ENCODE measurements at regions not wholly inside any gene's neighbourhood (a gene's known extent, or its start where the extent isn't known, plus 50 kb on each side); places are given as distances from the start of the nearest gene placed in this dataset.

DNA sequence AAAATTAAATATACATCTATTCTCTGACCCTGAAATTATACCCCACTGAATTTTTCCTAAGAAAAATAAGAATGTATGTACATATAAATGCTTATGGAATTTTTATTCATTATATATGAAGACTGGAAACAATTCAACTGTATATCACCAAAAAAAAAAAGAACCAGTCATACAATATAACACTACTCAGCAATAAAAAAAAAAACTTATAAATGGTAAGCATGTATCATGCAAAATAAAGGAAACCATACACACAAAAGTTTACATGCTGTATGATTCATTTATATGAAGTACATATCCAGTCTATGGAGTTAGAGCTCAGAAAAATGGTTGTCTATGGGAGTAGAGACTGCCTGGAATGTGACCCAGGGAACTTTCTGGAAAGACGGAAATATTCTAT is 199.4 kb upstream of the MIR17HG start (continued):
- TF ChIP-seq, protein P1, sequence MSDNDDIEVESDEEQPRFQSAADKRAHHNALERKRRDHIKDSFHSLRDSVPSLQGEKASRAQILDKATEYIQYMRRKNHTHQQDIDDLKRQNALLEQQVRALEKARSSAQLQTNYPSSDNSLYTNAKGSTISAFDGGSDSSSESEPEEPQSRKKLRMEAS (IDR thresholded peaks at IDR 0.05) = no peak
- TF ChIP-seq HNF4A (conservative IDR thresholded peaks at IDR 0.05) (no peak), RXRA (IDR thresholded peaks at IDR 0.05) (no peak), HNF4G (IDR thresholded peaks at IDR 0.05) (no peak)
- TF ChIP-seq, protein P2, sequence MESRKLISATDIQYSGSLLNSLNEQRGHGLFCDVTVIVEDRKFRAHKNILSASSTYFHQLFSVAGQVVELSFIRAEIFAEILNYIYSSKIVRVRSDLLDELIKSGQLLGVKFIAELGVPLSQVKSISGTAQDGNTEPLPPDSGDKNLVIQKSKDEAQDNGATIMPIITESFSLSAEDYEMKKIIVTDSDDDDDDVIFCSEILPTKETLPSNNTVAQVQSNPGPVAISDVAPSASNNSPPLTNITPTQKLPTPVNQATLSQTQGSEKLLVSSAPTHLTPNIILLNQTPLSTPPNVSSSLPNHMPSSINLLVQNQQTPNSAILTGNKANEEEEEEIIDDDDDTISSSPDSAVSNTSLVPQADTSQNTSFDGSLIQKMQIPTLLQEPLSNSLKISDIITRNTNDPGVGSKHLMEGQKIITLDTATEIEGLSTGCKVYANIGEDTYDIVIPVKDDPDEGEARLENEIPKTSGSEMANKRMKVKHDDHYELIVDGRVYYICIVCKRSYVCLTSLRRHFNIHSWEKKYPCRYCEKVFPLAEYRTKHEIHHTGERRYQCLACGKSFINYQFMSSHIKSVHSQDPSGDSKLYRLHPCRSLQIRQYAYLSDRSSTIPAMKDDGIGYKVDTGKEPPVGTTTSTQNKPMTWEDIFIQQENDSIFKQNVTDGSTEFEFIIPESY (IDR thresholded peaks at IDR 0.05) = no peak
- TF ChIP-seq, protein P3, sequence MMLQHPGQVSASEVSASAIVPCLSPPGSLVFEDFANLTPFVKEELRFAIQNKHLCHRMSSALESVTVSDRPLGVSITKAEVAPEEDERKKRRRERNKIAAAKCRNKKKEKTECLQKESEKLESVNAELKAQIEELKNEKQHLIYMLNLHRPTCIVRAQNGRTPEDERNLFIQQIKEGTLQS (IDR thresholded peaks at IDR 0.05) = no peak

DNA sequence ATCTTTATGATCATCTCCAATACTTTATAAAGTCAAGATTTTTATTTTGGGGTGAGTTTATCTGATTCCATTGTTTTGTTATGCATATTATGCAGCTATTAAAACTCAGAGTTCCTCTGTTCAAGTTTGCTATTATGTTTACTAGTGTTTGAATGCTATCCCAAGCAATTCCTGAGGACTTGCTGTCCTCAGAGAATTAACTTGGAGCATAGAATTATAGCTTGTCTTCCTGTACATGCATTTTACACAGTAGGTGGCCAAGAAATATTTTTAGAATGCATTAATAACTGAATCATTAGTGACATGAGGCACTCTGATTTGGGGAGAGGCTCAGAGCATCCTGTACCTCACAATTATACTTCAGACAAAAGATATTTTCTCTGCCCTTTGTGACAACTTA is 195.6 kb upstream of the MIR17HG start:
- Histone ChIP-seq H3K9me3 (ENCODE audit: control insufficient read depth in 4 of 4, low read length in 3 of 4) (peaks cover 0 to 2% (median 0%) of the 10 kb centered on the region in 4 donors), H3K4me1 (ENCODE audit: control insufficient read depth in 4 of 4, insufficient read depth in 4 of 4, low read length in 3 of 4) (no peaks in the 10 kb centered on the region), H3K27ac (ENCODE audit: low read depth in 1 of 2, low read length in 2 of 2) (no peak overlapping the region), H3K36me3 (ENCODE audit: control insufficient read depth in 4 of 4, insufficient read depth in 3 of 4, low read depth in 1 of 4, low read length in 3 of 4) (no peaks in the 10 kb centered on the region), H3K9ac (ENCODE audit: low read depth in 1 of 2, low read length in 2 of 2) (no peak overlapping the region), H3K27me3 (ENCODE audit: control insufficient read depth in 4 of 4, insufficient read depth in 4 of 4, low read length in 3 of 4) (peaks cover 0 to 2% (median 0%) of the 10 kb centered on the region in 4 donors), H3K4me3 (ENCODE audit: low read depth in 1 of 3, low read length in 3 of 3) (no peak overlapping the region)
- no peak for DNase-seq (ENCODE audit: low spot score)
- TF ChIP-seq GABPA (IDR thresholded peaks at IDR 0.05 in 1 of 2, conservative IDR thresholded peaks at IDR 0.05 in 1 of 2) = no peak
- no peak for TF ChIP-seq FOXA1 (IDR thresholded peaks at IDR 0.05)
- TF ChIP-seq, protein P2 (IDR thresholded peaks at IDR 0.05) = no peak
- TF ChIP-seq RXRA (IDR thresholded peaks at IDR 0.05) = no peak
- TF ChIP-seq, protein P1 (IDR thresholded peaks at IDR 0.05) = no peak
- TF ChIP-seq SP1 (IDR thresholded peaks at IDR 0.05) = no peak

DNA sequence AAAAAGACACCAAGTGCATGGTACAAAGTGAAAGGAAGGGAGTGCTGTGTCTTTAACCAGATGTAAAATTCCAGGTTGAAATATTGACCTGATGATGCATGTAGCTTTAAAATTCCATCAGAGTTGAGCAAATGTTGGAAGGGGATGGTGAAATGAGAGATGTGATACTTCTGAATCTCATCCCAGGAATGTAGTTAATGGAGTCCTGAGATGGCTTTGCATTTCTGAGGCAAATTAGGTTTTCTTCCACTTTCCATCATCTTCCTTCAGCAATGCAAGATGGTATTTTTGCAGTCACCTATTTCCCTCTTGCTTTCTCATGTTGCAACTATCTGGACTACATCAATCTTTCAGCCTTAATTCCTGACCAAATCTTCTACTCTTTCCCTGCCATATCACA is 194.1 kb upstream of the MIR17HG start:
- Histone ChIP-seq H3K9ac (ENCODE audit: low read depth in 1 of 2, low read length in 2 of 2) (no peak overlapping the region), H3K27me3 (ENCODE audit: control insufficient read depth in 4 of 4, insufficient read depth in 4 of 4, low read length in 3 of 4) (peaks cover 0 to 2% (median 0%) of the 10 kb centered on the region in 4 donors), H3K27ac (ENCODE audit: low read depth in 1 of 2, low read length in 2 of 2) (no peak overlapping the region), H3K9me3 (ENCODE audit: control insufficient read depth in 4 of 4, low read length in 3 of 4) (peaks cover 0 to 2% (median 0%) of the 10 kb centered on the region in 4 donors), H3K4me1 (ENCODE audit: control insufficient read depth in 4 of 4, insufficient read depth in 4 of 4, low read length in 3 of 4) (no peaks in the 10 kb centered on the region), H3K36me3 (ENCODE audit: control insufficient read depth in 4 of 4, insufficient read depth in 3 of 4, low read depth in 1 of 4, low read length in 3 of 4) (no peaks in the 10 kb centered on the region), H3K4me3 (ENCODE audit: low read depth in 1 of 3, low read length in 3 of 3) (no peak overlapping the region)
- no peak for DNase-seq (ENCODE audit: low spot score)
- TF ChIP-seq NR2F2 (IDR thresholded peaks at IDR 0.05) (no peak), YY1 (IDR thresholded peaks at IDR 0.05) (no peak), RAD21 (IDR thresholded peaks at IDR 0.05) (no peak), TAF1 (conservative IDR thresholded peaks at IDR 0.05) (no peak), RXRA (IDR thresholded peaks at IDR 0.05) (no peak), EGR1 (IDR thresholded peaks at IDR 0.05; ENCODE audit: low read depth in 2 of 2) (no peak), GABPA (IDR thresholded peaks at IDR 0.05 in 1 of 2, conservative IDR thresholded peaks at IDR 0.05 in 1 of 2) (no peak), SP1 (IDR thresholded peaks at IDR 0.05) (no peak), FOXA1 (IDR thresholded peaks at IDR 0.05) (no peak), FOXA2 (IDR thresholded peaks at IDR 0.05) (no peak), HNF4A (conservative IDR thresholded peaks at IDR 0.05) (no peak), JUND (IDR thresholded peaks at IDR 0.05) (no peak), HNF4G (IDR thresholded peaks at IDR 0.05) (no peak)
- TF ChIP-seq, protein P1 (IDR thresholded peaks at IDR 0.05) = no peak
- TF ChIP-seq, protein P4, sequence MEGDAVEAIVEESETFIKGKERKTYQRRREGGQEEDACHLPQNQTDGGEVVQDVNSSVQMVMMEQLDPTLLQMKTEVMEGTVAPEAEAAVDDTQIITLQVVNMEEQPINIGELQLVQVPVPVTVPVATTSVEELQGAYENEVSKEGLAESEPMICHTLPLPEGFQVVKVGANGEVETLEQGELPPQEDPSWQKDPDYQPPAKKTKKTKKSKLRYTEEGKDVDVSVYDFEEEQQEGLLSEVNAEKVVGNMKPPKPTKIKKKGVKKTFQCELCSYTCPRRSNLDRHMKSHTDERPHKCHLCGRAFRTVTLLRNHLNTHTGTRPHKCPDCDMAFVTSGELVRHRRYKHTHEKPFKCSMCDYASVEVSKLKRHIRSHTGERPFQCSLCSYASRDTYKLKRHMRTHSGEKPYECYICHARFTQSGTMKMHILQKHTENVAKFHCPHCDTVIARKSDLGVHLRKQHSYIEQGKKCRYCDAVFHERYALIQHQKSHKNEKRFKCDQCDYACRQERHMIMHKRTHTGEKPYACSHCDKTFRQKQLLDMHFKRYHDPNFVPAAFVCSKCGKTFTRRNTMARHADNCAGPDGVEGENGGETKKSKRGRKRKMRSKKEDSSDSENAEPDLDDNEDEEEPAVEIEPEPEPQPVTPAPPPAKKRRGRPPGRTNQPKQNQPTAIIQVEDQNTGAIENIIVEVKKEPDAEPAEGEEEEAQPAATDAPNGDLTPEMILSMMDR (IDR thresholded peaks at IDR 0.05; ENCODE audit: low read depth, low read length, missing input control) = no peak
- TF ChIP-seq, protein P2 (IDR thresholded peaks at IDR 0.05) = no peak
- TF ChIP-seq, protein P3 (IDR thresholded peaks at IDR 0.05) = no peak

Data from liver (tissue), 7 donors.